ENCODE measurements at regions not wholly inside any gene's neighbourhood (a gene's known extent, or its start where the extent isn't known, plus 50 kb on each side); places are given as distances from the start of the nearest gene placed in this dataset.

- TF ChIP-seq JUND (IDR thresholded peaks at IDR 0.05; ENCODE audit: low read depth): no peak
- no peak for DNase-seq (ENCODE audit: low read depth in 1 of 2, low spot score in 1 of 2)
Measured at GRCh38 chr9:25917731-25918362, 239.6 kb upstream of the TUSC1 start.

DNA sequence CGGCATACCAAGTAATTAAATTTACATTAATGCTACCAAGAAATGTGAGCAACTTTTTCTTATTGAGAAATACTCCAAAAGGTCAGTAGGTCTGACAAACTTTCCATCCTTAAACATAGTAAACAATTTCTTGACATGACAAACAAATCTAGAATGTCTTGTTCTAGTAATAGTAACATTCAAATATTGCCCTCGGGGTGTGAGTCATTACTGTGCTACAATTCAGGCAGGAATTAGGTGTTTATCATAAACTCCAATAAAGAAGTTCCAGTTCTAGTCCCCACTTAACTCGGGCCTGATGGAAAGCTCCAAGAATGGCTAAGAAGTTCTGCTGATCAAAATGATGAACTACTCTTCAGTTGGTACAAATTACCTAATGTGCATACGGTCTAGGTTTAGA, 235.6 kb upstream of the TUSC1 start:
- TF ChIP-seq JUND (IDR thresholded peaks at IDR 0.05; ENCODE audit: low read depth): no peak
- in situ Hi-C loops (cut with HindIII; ENCODE audit: low pct_unique_long_range_greater_than_20kb, low sequenced_read_pairs): no loop called here
- DNase-seq (ENCODE audit: low read depth in 1 of 2, low spot score in 1 of 2): no peak

More at GRCh38 chr9:25917731-25918362, 239.6 kb upstream of the TUSC1 start:
- in situ Hi-C loops (cut with HindIII; ENCODE audit: low pct_unique_long_range_greater_than_20kb, low sequenced_read_pairs): no loop called here

DNA sequence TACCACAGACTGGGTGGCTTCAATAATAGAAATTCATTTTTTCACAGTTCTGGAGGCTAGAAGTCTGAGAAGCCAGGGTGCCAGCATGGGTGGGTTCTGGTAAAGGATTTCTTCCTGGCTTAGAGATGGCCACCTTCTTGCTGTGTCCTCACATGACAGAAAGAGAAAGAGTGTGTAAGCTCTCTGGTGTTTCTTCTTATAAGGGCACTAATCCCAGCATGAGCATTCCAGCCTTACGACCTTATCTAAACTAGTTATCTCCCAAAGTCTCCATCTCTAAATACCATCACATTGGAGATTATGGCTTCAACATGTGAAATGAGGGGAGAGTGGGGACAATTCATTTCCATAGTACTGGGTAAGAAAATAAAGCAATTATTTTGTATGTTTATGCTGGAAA, 226.5 kb upstream of the TUSC1 start:
- in situ Hi-C loops (cut with HindIII; ENCODE audit: low pct_unique_long_range_greater_than_20kb, low sequenced_read_pairs): no loop called here
- DNase-seq (ENCODE audit: low read depth in 1 of 2, low spot score in 1 of 2): no peak
- no peak for TF ChIP-seq JUND (IDR thresholded peaks at IDR 0.05; ENCODE audit: low read depth)

GRCh38 chr9:25891527-25891926, 213.3 kb upstream of the TUSC1 start:
- DNase-seq (ENCODE audit: low read depth in 1 of 2, low spot score in 1 of 2): no peak
- TF ChIP-seq JUND (IDR thresholded peaks at IDR 0.05; ENCODE audit: low read depth): no peak
- in situ Hi-C loops (cut with HindIII; ENCODE audit: low pct_unique_long_range_greater_than_20kb, low sequenced_read_pairs): no loop called here

GRCh38 chr9:25889661-25890060, 211.4 kb upstream of the TUSC1 start:
- no peak for TF ChIP-seq JUND (IDR thresholded peaks at IDR 0.05; ENCODE audit: low read depth)
- DNase-seq (ENCODE audit: low read depth in 1 of 2, low spot score in 1 of 2): no peak
- in situ Hi-C loops (cut with HindIII; ENCODE audit: low pct_unique_long_range_greater_than_20kb, low sequenced_read_pairs): no loop called here

DNA sequence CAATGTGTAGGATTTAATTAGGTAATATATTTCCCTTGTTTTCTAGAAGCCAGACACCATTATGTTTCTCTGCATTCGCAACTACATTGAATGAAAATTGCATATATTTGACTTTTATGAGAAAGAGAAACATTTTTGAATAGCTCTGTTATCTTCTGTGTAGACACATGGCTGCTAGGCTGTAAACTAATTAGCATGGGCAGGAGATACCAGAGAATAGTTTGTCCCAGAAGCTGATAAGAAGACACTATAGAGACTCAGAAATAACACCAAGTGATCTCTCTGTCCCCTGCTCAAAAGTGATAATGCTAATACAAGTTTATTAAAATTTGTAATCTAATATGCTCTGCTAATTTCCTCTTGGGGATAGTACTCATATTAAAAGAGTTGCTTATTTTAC, 198.0 kb upstream of the TUSC1 start:
- in situ Hi-C loops (cut with HindIII; ENCODE audit: low pct_unique_long_range_greater_than_20kb, low sequenced_read_pairs): no loop called here
- no peak for TF ChIP-seq JUND (IDR thresholded peaks at IDR 0.05; ENCODE audit: low read depth)
- DNase-seq (ENCODE audit: low read depth in 1 of 2, low spot score in 1 of 2): no peak

DNA sequence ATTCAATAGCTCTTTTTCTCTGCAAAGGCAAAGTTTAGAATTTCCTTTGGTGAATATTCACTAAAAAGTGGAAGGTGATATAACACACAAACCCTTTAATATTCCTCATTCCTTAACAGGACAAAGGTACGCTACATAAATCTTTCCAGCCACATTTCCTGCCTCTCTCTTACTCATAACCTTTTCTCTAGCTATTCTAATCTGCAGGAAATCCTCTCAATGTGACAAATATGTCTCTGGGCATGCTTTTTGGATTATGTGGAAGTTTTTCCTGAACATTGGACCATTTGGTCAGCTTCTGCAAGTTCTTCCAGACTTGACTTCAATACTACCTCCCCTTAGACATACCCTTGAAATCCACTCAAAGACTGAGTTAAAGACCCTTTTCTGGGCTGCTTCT, 186.3 kb upstream of the TUSC1 start:
- DNase-seq (ENCODE audit: low read depth in 1 of 2, low spot score in 1 of 2): no peak
- TF ChIP-seq JUND (IDR thresholded peaks at IDR 0.05; ENCODE audit: low read depth): no peak
- in situ Hi-C loops (cut with HindIII; ENCODE audit: low pct_unique_long_range_greater_than_20kb, low sequenced_read_pairs): no loop called here

GRCh38 chr9:25861421-25861820, 183.2 kb upstream of the TUSC1 start:
- no peak for TF ChIP-seq JUND (IDR thresholded peaks at IDR 0.05; ENCODE audit: low read depth)
- DNase-seq (ENCODE audit: low read depth in 1 of 2, low spot score in 1 of 2): no peak
- in situ Hi-C loops (cut with HindIII; ENCODE audit: low pct_unique_long_range_greater_than_20kb, low sequenced_read_pairs): no loop called here

GRCh38 chr9:25857147-25857546, 178.9 kb upstream of the TUSC1 start:
- no peak for DNase-seq (ENCODE audit: low read depth in 1 of 2, low spot score in 1 of 2)
- in situ Hi-C loops (cut with HindIII; ENCODE audit: low pct_unique_long_range_greater_than_20kb, low sequenced_read_pairs): no loop called here
- no peak for TF ChIP-seq JUND (IDR thresholded peaks at IDR 0.05; ENCODE audit: low read depth)

- in situ Hi-C loops (cut with HindIII; ENCODE audit: low pct_unique_long_range_greater_than_20kb, low sequenced_read_pairs): no loop called here
- no peak for TF ChIP-seq JUND (IDR thresholded peaks at IDR 0.05; ENCODE audit: low read depth)
- DNase-seq (ENCODE audit: low read depth in 1 of 2, low spot score in 1 of 2): no peak
Measured at GRCh38 chr9:25850803-25851202, 172.6 kb upstream of the TUSC1 start.

- TF ChIP-seq JUND (IDR thresholded peaks at IDR 0.05; ENCODE audit: low read depth): no peak
- no peak for DNase-seq (ENCODE audit: low read depth in 1 of 2, low spot score in 1 of 2)
- in situ Hi-C loops (cut with HindIII; ENCODE audit: low pct_unique_long_range_greater_than_20kb, low sequenced_read_pairs): no loop called here
Measured at GRCh38 chr9:25845867-25846266, 167.6 kb upstream of the TUSC1 start.

- in situ Hi-C loops (cut with HindIII; ENCODE audit: low pct_unique_long_range_greater_than_20kb, low sequenced_read_pairs): no loop called here
- no peak for DNase-seq (ENCODE audit: low read depth in 1 of 2, low spot score in 1 of 2)
- TF ChIP-seq JUND (IDR thresholded peaks at IDR 0.05; ENCODE audit: low read depth): no peak
Measured at GRCh38 chr9:25830381-25830780, 152.1 kb upstream of the TUSC1 start.

- no peak for TF ChIP-seq JUND (IDR thresholded peaks at IDR 0.05; ENCODE audit: low read depth)
- in situ Hi-C loops (cut with HindIII; ENCODE audit: low pct_unique_long_range_greater_than_20kb, low sequenced_read_pairs): no loop called here
- no peak for DNase-seq (ENCODE audit: low read depth in 1 of 2, low spot score in 1 of 2)
Measured at GRCh38 chr9:25827626-25828025, 149.4 kb upstream of the TUSC1 start.

DNA sequence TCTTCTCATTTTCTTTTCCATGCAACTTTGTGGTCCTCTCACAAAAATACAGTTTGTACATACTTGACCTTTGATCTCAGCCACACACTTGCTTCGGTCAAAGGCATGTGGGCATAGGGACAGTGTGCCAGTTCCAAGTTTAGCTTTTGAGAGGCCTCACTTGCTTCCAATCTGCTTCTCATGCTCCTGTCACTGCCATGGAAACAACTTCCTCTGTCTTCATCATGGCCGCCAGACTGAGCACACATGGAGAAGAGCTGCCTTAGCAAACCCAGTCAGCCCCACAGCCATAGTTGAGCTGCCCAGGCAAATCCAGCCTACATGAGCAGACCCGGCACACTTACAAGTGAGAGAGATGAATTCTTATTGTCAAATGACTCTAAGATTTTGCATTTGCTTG, 138.2 kb upstream of the TUSC1 start:
- in situ Hi-C loops (cut with HindIII; ENCODE audit: low pct_unique_long_range_greater_than_20kb, low sequenced_read_pairs): no loop called here
- DNase-seq (ENCODE audit: low read depth in 1 of 2, low spot score in 1 of 2): no peak
- no peak for TF ChIP-seq JUND (IDR thresholded peaks at IDR 0.05; ENCODE audit: low read depth)
